NCI-H187 (cell line): ENCODE measurements at regions not wholly inside any gene's neighbourhood (a gene's known extent, or its start where the extent isn't known, plus 50 kb on each side); places are given as distances from the start of the nearest gene placed in this dataset.

Experiments used
- DNase-seq, 2 experiments: peaks; one replicate each; lab custom pipeline; 2025; lab: John Stamatoyannopoulos, UW

DNA sequence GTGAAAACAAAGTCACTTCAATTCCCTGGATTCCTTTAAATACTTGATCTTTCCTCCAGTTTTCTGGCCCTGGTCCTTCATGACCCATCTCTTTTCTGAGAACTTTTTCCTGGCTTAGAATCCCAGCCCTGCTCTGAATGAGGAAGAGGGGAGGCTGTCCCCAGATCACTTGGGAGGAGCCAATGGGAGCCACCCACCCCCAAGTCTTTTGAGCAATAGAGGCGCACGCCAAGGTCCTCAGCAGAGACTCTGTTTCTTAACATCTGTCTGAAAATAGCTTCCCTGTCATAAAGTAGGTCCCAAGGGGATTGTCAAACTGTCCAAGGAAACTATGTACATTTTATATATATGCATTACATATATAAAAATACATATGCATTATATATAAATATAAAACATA is 126.8 kb downstream of the ADRA2A start:
- DNase-seq: no peak

DNA sequence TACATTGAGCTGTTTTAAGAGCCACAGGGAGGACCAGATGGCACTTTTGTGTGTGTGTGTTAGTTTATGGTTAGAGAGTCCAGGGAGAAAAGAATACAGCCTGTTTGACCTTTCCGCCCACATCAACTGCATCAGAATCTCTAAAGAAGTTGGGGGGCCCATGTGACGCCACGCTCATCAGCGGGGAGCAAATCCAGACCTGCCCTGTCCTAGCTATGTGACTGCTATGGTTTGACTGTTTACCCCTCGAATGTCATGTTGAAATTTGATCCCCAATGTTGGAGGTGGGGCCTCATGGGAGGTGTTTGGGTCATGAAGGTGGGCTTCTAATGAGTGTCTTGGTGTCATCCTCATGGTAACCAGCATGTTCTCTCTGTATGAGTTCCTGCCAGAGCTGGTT is 128.0 kb downstream of the ADRA2A start:
- DNase-seq: no peak

DNA sequence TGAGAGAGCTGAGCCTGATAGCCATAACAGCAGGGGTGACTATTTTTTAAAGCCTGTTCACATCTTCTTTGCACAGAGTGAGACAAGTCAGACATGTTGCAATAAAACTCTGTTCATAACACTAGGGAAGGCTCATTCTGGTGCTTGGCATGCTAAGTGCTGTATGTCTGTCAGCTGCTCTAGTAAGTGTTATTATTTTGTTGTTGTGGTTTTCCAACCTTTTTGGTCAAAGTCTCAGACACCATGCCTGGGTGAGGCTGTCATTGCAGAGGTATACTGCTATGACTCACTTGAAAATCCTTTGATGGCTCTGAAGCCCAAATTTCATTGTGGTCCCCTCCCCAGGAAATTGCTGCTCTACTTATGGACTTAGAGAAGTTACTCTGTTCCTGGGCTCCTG is 129.7 kb downstream of the ADRA2A start:
- DNase-seq: no peak

DNA sequence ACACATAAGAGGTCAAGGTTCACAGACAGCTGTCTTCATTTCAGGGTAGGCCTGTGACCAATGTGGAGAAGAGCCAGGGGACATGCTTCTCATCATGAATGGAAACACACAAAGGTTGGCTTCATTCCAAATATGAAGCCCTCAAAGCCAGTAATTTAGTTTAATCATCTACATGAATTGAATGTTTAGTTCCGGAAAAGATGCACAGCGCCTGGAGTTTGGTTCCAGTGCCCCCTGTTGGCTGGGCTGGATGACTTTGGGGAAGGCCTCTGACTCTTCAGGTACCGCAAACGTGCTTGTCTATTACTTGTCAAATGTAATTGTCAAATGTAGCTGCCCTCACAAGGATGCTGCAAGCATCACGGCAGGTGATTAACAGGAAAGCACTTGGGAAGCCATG is 130.7 kb downstream of the ADRA2A start:
- DNase-seq: peak in 1 of 2 experiments; percentile 11

DNA sequence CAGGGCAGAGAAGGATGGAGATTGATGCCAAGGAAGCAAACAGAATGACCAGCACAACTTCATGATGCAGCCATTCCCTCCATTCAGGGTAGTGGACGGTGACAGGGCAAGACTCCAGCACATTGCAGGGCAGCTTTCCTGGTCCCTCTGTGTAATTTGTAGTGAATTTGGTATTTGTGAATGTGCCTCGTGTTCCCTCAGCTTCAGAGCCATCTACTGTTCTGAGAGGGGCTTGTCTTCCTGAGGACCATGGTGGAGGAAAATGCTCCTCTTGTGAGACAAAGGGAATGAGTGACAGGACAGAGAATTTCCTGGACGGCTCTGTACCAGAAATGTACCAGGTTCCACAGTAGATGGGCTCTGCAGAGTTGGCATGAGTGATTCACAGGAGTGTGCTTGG is 132.1 kb downstream of the ADRA2A start:
- DNase-seq: no peak

DNA sequence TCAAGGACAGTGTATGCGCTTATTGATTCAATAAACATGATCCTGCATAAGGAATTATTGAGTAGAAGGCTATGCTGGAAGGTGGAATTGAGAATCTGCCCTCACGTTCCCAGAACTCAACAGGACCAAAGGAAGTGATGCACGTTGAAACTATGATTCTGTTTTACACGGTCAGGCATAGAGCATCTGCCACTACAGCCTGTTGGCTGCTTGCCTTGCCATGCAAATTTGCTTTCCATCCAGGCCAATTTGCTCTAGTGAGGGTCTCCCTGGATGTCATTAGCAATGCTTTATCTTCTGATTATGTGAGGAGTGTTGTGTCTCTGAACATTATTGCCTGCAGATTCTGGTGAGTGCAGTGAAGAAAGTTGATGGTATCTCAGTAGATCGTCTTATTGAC is 132.9 kb downstream of the ADRA2A start:
- no peak for DNase-seq

DNA sequence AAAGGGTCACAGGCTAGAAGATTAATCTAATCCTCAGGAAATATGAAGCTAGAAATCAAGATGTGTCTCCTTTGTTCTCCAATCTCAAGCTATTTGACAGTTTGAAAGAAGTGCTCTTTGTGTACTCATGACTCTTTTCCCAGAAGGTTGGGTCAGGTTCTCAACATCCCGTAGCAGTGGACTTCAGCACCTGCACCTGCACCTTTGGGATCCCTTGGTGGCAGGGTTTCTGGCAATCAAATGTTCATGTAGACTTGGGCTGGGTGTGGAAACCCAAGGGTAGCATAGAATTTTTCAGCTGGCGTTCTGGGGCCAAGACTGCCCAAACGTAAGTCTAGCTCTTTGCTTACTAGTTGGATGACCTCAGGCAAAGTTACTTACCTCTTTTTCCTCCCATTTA is 134.4 kb downstream of the ADRA2A start:
- no peak for DNase-seq

DNA sequence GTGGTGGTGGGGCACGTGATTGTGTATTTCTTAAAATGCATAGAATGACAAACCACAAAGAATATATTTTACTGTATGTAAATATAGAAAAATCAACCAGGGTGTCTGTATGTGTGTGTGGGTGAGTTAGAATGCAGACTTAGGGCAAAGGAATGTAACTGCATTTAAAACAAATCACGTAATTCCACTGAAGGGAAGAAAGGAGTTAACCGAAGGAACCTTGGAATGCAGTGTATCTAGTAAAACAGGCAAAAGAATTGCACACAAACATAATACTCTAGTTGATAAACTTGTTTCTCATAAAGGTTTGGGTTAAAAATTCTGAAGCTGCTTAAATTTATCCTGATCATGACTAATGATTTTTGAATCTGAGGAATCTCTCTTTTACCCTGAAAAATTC is 134.9 kb downstream of the ADRA2A start:
- DNase-seq: no peak

DNA sequence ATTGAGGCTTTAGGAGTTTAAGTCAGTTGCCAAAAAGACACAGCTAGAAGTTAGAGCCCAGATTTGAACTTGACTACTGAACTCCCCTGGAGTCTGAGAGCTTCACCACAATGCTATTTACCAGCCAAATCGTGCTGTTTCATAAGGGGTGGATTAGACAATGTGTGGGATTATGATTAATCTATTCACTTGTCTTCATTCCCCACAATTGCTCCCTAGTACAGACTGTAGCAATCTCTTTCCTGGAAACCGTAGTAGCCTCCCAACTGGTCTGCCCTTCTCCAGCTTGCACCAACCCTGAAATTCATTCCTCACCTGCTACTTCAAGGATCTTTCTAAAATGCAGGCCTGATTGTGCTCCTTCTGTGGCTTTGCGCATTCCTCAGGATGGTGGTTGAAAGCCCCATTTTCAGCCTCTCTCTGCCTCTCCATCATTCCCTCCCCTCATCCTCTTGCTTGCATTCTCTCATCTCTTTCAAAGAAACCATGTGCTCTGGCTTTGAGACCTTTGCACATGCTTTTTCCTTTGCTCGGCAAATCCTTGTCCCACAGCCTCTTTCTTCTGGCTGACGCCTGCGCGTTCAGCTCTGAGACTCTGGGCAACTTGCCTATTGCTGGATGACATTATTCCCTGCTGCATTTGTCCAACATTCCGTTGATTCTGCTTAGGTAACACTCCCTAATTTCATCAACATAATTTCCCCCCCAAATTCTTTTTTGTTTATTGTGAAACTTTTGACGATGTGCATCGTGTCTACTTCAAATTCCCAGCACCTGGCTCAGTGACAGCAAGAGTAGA is 145.1 kb downstream of the ADRA2A start:
- no peak for DNase-seq

DNA sequence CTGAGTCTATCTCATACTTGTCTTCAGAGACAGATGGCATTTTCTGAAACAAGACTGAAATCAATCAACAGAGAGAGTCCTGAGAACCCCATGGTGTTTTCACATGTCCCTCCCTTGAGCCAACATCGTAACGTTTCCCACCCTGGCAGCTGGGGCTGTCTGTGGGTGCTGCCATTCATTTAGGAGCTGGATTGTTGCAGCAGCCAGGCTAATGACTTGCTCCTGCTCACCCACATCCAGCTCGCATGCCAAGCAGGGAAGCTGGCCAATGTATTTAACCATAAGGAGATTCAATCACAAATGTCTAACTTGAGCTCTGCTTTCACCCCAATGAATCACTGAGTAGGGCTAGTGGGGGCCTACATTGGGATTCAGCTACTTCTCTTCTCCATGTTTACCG is 146.1 kb downstream of the ADRA2A start:
- DNase-seq: no peak

DNA sequence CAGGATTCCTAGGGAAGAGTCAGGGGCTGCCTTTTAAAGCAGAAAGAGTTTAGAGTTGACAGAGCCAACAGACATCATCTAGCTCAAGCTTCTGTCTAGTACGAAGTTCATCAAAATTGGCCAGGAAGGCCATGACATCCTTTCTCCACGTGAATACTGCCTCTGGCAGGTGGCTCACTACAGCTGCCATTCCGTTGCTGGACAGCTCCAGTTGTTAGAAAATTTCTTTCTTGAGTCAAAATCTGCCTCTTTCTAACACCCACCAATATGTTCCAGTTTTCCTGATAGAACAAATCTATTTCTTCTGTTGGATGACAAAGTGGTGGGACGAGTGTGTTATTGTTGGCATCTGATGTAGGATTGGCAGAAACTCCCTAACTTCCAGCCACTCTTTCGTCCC is 154.9 kb downstream of the ADRA2A start:
- DNase-seq: no peak

DNA sequence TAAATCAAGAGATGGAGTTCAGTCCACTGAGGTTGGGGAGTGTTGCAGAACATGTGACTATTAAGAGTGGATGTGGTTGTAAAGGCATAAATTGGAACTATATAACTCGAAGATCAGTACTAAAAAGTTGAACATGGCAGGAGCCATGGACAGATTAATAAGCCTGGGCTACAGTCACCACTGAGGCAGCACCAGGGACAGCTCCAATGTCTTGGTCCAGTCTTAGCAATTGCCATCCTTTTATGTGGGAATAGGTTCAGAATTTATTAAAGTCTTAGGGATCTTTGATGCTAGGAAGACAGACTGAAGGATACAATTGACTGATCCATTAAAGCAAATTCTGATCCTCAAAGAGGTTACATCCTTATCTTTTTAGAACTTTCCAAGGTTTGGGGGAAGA is 156.6 kb downstream of the ADRA2A start:
- no peak for DNase-seq

DNA sequence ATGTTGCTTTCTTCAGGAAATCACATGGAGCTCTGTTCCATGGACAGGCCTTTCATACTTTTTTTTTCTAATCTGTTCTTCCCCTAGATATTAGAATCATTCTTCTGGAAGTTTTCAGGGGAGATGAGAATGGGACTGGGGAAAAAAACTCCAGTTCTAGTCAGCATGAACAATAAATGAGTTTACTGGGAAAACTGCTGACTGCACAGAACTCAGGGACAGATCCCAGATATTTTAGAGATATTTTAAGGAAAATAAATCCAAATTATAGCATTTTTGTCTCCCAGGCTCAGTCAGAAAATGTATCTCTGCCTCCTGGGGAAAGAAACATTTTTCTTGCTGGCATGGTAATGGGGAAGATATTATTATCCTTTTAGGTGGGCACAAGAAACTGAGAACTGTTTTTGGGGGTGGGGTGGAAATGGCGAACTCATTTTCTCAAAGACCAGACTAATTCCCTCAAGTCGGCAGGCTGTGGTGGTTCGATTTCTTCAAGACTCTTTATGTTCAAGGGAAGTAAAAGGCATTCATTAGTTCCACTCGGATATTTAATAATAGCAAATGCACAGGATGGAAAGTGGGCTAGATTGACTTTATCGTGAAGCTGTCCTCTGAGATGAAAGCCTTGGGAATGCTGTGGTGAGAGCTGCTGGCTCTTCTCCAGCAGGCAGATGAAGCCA is 157.5 kb downstream of the ADRA2A start:
- DNase-seq: no peak

DNA sequence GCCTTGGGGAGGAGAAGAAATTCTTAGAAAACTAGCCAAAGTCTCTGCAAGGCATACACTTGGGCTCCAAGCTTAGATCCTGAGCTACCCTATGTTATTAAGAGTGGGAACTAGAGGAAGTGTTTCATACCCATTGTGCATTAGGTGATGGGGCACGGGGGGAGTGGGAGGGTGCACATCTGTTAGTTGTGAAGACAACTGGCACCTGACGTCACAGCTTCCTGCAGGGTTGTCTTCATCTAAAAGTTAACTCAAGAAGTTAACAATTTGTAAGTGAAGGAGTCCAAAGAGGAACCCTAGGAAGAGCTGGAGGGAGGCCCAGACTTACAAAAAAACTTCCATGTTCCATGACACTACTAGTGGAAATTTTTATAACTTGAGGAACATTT is 158.1 kb downstream of the ADRA2A start:
- DNase-seq: no peak

DNA sequence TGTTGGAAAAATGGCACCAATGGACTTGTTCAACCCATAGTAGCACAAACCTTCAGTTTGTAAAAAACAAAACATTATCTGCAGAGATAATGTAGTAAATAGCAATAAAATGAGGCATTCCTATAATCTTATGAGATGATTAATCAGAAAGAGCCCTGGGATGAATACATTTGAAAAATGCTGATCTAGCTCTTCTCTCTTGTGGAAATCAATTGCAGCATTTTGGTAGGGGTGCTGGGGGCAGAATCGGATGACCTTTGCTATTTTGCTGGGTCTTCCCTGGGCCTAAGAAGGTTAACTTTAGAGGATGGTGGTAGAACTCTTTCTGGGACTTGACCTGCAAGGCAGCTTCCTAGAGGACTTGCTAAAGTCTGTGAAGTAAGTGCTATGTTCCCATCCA is 163.5 kb downstream of the ADRA2A start:
- DNase-seq: no peak

DNA sequence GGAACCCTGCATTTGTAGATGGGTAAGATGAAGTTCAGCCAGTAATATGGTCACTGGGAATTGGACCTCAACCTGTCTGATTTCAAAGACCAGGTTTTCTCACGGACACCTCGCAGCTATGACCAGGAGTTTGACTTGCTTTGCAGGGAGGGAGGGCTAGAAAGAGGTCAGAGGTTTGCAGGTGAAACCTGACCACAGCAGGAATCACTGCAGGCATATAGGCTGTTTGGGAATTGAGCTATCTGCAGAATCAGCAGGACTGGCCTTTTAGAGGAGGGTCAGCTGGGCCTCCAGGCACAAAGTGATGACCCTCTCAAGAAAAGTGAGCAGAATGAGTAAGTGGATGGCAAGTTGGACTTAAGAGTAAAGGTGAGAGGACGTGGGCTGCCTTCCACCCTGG is 166.3 kb downstream of the ADRA2A start:
- no peak for DNase-seq

DNA sequence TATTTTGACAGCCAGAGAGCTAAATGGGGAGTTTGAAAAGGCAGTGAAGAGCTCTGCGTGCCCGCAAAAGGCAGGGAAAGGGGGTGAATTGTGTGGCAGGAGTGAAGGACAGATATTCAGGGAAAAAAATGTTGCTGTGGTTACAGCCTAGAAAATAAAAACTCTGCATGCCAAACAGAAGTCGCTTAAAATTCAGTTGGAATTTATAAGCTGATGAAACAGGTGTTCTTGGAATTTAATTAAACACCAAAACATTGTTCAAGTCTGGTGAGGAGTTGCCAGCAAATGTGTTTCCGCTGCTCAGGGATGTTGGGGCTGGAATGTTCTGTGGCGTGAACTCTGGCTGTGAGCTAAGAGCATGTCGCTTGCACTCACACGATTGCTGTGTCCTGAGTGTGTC is 169.3 kb downstream of the ADRA2A start:
- no peak for DNase-seq

DNA sequence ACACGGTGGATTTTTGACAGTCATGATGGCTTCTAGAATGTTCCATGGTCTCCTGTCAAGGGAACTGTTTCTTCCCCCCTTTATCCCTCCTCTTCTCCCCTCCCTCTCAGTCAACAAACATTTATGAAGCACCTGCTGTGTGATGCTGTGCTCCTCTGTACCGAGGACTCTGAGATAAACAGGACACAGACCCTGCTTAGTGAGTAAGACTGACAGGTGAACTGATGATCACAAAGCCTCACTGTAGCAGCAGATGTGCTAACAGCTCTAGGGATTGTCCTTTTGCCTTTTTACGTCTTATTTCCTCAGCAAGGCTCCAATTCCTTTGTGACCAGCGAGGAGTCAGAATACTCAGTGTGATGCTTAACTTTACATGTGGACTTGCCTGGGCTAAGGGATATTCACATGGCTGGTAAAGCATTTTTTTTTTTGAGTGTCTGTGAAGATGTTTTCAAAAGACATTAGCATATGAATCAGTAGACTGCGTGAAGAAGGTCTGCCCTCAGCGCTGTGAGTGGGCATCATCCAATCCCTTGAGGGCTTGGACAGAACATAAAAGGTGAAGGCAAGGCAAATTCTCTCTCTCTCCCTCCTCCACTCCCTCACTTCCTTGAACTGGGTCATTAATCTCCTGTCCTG is 170.1 kb downstream of the ADRA2A start:
- no peak for DNase-seq

DNA sequence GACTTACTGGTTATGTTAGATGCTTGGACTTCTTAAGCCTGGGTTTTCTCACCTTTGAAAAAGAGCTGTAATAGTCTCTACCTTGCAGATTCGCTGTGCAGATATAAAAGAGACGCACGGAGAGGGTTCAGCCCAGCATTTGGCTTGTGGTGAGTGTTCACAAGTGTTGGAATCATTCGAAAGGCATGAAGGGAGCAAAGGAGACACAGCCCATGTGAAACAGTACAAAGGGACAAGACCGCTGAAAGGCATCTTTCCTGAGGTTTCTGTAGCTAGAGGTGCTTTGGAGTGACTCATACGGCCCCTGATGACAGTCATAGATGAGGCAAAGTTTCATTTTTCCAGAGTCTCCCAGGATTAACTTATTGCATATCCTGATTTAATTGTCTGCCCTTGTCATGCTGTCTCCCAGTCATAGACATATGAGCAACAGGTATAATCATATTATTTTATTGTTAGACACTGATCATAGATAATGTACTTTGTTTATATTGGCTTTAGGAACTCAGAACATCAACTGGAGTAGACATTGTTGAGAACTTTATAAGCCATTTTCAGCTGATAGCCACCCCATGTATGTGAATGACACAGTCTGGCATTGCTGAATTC is 171.1 kb downstream of the ADRA2A start:
- no peak for DNase-seq

DNA sequence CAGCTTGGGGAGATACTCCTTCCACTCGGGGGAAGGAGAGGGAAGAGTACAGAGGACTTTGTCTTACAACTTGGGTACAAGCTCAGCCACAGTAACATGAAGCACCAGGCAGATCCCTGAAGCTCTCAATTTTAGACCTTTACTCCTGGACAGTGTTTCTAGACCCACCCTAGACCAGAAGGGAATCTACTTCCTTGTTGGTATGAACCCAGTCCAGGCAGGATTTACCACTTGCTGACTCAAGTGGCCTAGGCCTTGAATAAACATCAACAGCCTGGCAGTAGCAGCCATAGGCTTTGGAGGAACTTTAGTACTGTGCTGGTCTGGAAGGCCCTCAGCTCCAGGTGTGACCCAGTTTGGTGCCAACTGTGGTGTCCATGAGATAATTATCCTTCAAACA is 173.1 kb downstream of the ADRA2A start:
- no peak for DNase-seq

DNA sequence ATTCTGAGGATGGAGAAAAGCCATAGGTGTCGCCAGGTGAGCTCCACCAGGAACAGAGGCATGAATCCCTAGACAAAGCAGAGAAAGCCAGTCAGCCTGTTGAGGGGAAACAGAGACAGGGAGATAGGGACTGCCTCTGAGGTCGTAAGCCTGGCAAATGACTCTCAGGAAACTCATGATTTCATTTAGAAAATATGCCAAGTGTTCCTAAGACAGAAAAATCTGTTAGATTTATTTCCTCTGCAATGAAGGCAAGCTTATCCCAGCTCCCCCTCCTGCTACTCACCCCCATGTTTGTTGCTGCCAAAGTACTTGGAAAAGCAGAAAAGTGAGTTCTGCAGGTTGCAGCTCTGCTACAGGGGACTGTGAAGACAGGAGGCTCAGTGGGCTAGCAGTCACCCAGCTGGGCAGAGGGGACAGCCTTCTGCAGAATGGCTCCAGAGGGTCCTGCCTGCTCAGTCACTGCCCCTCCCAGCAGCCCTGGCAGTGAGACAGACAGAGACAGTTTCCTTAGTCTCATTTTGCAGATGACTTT is 184.3 kb downstream of the ADRA2A start:
- no peak for DNase-seq

DNA sequence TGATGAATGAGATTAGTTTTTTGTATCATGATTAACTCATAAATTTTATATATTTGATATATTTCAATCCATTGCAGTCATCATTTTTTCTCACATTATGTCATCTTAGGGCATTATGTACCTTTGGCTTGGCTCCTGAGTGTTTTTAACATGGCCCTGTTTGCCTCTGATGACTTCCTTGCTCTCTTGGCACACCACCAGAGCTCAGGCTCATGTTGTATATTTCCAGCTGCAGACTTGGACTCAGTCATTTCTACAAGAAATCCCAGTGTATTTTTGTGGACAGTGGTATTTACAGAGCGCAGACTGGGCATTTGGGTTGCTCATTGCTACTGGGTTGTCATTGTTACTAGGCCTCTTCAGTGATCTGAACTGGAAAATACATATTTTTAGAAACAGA is 188.5 kb downstream of the ADRA2A start:
- DNase-seq: no peak

DNA sequence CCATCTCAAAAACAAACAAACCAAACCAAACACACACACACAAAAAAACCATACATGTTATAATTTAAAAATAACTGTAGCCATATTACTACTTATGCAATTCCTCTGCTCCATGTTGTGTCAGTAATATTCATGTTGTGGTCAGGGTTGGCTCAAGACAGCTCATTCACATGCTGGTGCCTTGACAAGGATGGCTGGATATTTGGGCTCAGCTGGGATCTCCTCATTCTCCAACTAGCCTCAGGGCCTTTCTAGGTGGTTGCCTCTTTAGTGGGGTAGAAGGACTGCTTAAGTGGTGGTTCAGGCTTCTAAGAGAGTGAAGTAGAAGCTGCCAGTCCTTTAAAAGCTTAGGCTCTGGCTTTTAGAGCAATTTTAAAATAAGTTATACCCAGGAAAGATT is 189.3 kb downstream of the ADRA2A start:
- no peak for DNase-seq
